Activated naive CD8-positive, alpha-beta T cell treated with anti-CD3 and anti-CD28 coated beads, Interleukin-2, amount 10 ng/mL, durations not matched to agents 7 days and 5 days (primary cell): ENCODE measurements at regions not wholly inside any gene's neighbourhood (a gene's known extent, or its start where the extent isn't known, plus 50 kb on each side); places are given as distances from the start of the nearest gene placed in this dataset.
"Not testable (repeated sequence)": the region's sequence is repeated elsewhere in the genome, so short reads cannot be mapped to it uniquely, and the experiment has no call there.

Source experiments
- ATAC-seq: fragments of 150-1000 bp; cut with Tn5 transposase; one replicate; pipeline ENCODE4 v1.10.0; 2021; ENCODE audit warnings: low read depth, moderate library complexity
- POLR2A ChIA-PET: fragments of 350-600 bp; sonication (Branson Sonifier 250); formaldehyde crosslinking; loops from one replicate; lab custom pipeline; 2021; ENCODE audit warnings: antibody characterized with exemption; lab: Charles Lee
- DNase-seq: peaks from one replicate; pipeline ENCODE4 v3.0.0; 2021
- H3K27ac Mint-ChIP-seq: one replicate; pipeline ENCODE4 v1.8.0; 2022; ENCODE audit warnings: mild to moderate bottlenecking, mixed read lengths
- H3K27me3 Mint-ChIP-seq: one replicate; pipeline ENCODE4 v1.8.0; 2022; ENCODE audit warnings: mild to moderate bottlenecking, moderate library complexity, mixed read lengths
- H3K36me3 Mint-ChIP-seq: one replicate; pipeline ENCODE4 v1.8.0; 2021; ENCODE audit warnings: mild to moderate bottlenecking, mixed read lengths
- H3K4me1 Mint-ChIP-seq: one replicate; pipeline ENCODE4 v1.8.0; 2021; ENCODE audit warnings: mixed read lengths
- H3K4me3 Mint-ChIP-seq: one replicate; pipeline ENCODE4 v1.8.0; 2022; ENCODE audit warnings: mild to moderate bottlenecking, moderate library complexity, mixed read lengths
- H3K9me3 Mint-ChIP-seq: one replicate; pipeline ENCODE4 v1.8.0; 2021; ENCODE audit warnings: mixed read lengths

- POLR2A ChIA-PET, result no interaction called here
- Mint-ChIP-seq H3K27ac (no peak overlapping the region), H3K27me3 (no peaks in the 10 kb centered on the region), H3K9me3 (peaks cover 4% of the 10 kb centered on the region), H3K4me1 (no peaks in the 10 kb centered on the region), H3K4me3 (no peak overlapping the region), H3K36me3 (no peaks in the 10 kb centered on the region)
- ATAC-seq (no peak), DNase-seq (no peak)
Observed at GRCh38 chr7:145812218-145812617, 304.4 kb upstream of the CNTNAP2 start.

- H3K4me3 Mint-ChIP-seq, H3K27ac Mint-ChIP-seq, H3K36me3 Mint-ChIP-seq, H3K4me1 Mint-ChIP-seq, H3K9me3 Mint-ChIP-seq, DNase-seq, ATAC-seq, H3K27me3 Mint-ChIP-seq, POLR2A ChIA-PET: not testable (repeated sequence)
Observed at GRCh38 chr7:145805496-145805895, 311.1 kb upstream of the CNTNAP2 start.

GRCh38 chr7:145797507-145797906 is 319.1 kb upstream of the CNTNAP2 start:
- no peak for DNase-seq
- Mint-ChIP-seq H3K9me3 (peaks cover 1% of the 10 kb centered on the region), H3K4me1 (no peaks in the 10 kb centered on the region), H3K27me3 (no peaks in the 10 kb centered on the region), H3K27ac (no peak overlapping the region), H3K36me3 (no peaks in the 10 kb centered on the region), H3K4me3 (no peak overlapping the region)
- POLR2A ChIA-PET, result no interaction called here
- no peak for ATAC-seq

GRCh38 chr7:145795132-145795531 is 321.5 kb upstream of the CNTNAP2 start:
- no peaks in the 10 kb centered on the region for H3K9me3 Mint-ChIP-seq
- POLR2A ChIA-PET, result no interaction called here
- H3K27ac Mint-ChIP-seq, result no peak overlapping the region
- H3K4me1 Mint-ChIP-seq, result no peaks in the 10 kb centered on the region
- no peak overlapping the region for H3K4me3 Mint-ChIP-seq
- ATAC-seq, result no peak
- no peaks in the 10 kb centered on the region for H3K36me3 Mint-ChIP-seq
- DNase-seq, result no peak
- H3K27me3 Mint-ChIP-seq, result no peaks in the 10 kb centered on the region

- no peak overlapping the region for H3K4me3 Mint-ChIP-seq
- POLR2A ChIA-PET, result no interaction called here
- no peak overlapping the region for H3K27ac Mint-ChIP-seq
- ATAC-seq (no peak), DNase-seq (no peak)
- no peaks in the 10 kb centered on the region for H3K27me3 Mint-ChIP-seq
- H3K9me3 Mint-ChIP-seq, result peaks cover 9% of the 10 kb centered on the region
- no peaks in the 10 kb centered on the region for H3K4me1 Mint-ChIP-seq
- no peaks in the 10 kb centered on the region for H3K36me3 Mint-ChIP-seq
Observed at GRCh38 chr7:145784809-145785780, 331.5 kb upstream of the CNTNAP2 start.

GRCh38 chr7:145781388-145781787 is 335.2 kb upstream of the CNTNAP2 start:
- H3K4me3 Mint-ChIP-seq, H3K27ac Mint-ChIP-seq, DNase-seq, H3K27me3 Mint-ChIP-seq, H3K9me3 Mint-ChIP-seq, POLR2A ChIA-PET, H3K36me3 Mint-ChIP-seq, H3K4me1 Mint-ChIP-seq, ATAC-seq: not testable (repeated sequence)

- DNase-seq (no peak), ATAC-seq (no peak)
- Mint-ChIP-seq H3K4me1 (no peaks in the 10 kb centered on the region), H3K9me3 (peaks cover 3% of the 10 kb centered on the region), H3K36me3 (no peaks in the 10 kb centered on the region), H3K27ac (no peak overlapping the region), H3K27me3 (no peaks in the 10 kb centered on the region), H3K4me3 (no peak overlapping the region)
- POLR2A ChIA-PET, result no interaction called here
Observed at GRCh38 chr7:145779140-145779539, 337.5 kb upstream of the CNTNAP2 start.

GRCh38 chr7:145774777-145775176 is 341.8 kb upstream of the CNTNAP2 start:
- no peak for DNase-seq
- H3K27me3 Mint-ChIP-seq, result no peaks in the 10 kb centered on the region
- H3K4me3 Mint-ChIP-seq, result no peak overlapping the region
- no peaks in the 10 kb centered on the region for H3K4me1 Mint-ChIP-seq
- ATAC-seq, result no peak
- H3K9me3 Mint-ChIP-seq, result peaks cover 2% of the 10 kb centered on the region
- H3K36me3 Mint-ChIP-seq, result no peaks in the 10 kb centered on the region
- H3K27ac Mint-ChIP-seq, result no peak overlapping the region
- POLR2A ChIA-PET, result no interaction called here

- H3K4me3 Mint-ChIP-seq, result no peak overlapping the region
- H3K27me3 Mint-ChIP-seq, result no peaks in the 10 kb centered on the region
- ATAC-seq (no peak), DNase-seq (no peak)
- no peak overlapping the region for H3K27ac Mint-ChIP-seq
- POLR2A ChIA-PET, result no interaction called here
- H3K4me1 Mint-ChIP-seq, result no peaks in the 10 kb centered on the region
- no peaks in the 10 kb centered on the region for H3K9me3 Mint-ChIP-seq
- H3K36me3 Mint-ChIP-seq, result no peaks in the 10 kb centered on the region
Observed at GRCh38 chr7:145753004-145753403, 363.6 kb upstream of the CNTNAP2 start.

GRCh38 chr7:145737617-145738016 is 379.0 kb upstream of the CNTNAP2 start:
- Mint-ChIP-seq H3K27ac (no peak overlapping the region), H3K4me1 (no peaks in the 10 kb centered on the region), H3K27me3 (no peaks in the 10 kb centered on the region), H3K4me3 (no peak overlapping the region), H3K36me3 (no peaks in the 10 kb centered on the region), H3K9me3 (no peaks in the 10 kb centered on the region)
- ATAC-seq (no peak), DNase-seq (no peak)
- POLR2A ChIA-PET, result no interaction called here

GRCh38 chr7:145735061-145735460 is 381.5 kb upstream of the CNTNAP2 start:
- H3K27me3 Mint-ChIP-seq, result no peaks in the 10 kb centered on the region
- no peaks in the 10 kb centered on the region for H3K36me3 Mint-ChIP-seq
- POLR2A ChIA-PET, result no interaction called here
- H3K4me1 Mint-ChIP-seq, result no peaks in the 10 kb centered on the region
- no peak for ATAC-seq
- no peak for DNase-seq
- H3K9me3 Mint-ChIP-seq, result no peaks in the 10 kb centered on the region
- no peak overlapping the region for H3K27ac Mint-ChIP-seq
- H3K4me3 Mint-ChIP-seq, result no peak overlapping the region

- Mint-ChIP-seq H3K27ac (no peak overlapping the region), H3K9me3 (no peaks in the 10 kb centered on the region), H3K36me3 (no peaks in the 10 kb centered on the region), H3K4me1 (no peaks in the 10 kb centered on the region), H3K4me3 (no peak overlapping the region), H3K27me3 (no peaks in the 10 kb centered on the region)
- ATAC-seq (no peak), DNase-seq (no peak)
- POLR2A ChIA-PET, result no interaction called here
Observed at GRCh38 chr7:145732521-145732920, 384.1 kb upstream of the CNTNAP2 start.

- Mint-ChIP-seq H3K9me3 (no peaks in the 10 kb centered on the region), H3K4me3 (no peak overlapping the region), H3K27me3 (no peaks in the 10 kb centered on the region), H3K27ac (no peak overlapping the region), H3K36me3 (no peaks in the 10 kb centered on the region), H3K4me1 (no peaks in the 10 kb centered on the region)
- POLR2A ChIA-PET, result no interaction called here
- ATAC-seq (no peak), DNase-seq (no peak)
Observed at GRCh38 chr7:145729691-145730090, 386.9 kb upstream of the CNTNAP2 start.

GRCh38 chr7:145718129-145718528 is 398.5 kb upstream of the CNTNAP2 start:
- no peaks in the 10 kb centered on the region for H3K4me1 Mint-ChIP-seq
- H3K27ac Mint-ChIP-seq, result no peak overlapping the region
- DNase-seq (no peak), ATAC-seq (no peak)
- POLR2A ChIA-PET, result no interaction called here
- no peaks in the 10 kb centered on the region for H3K9me3 Mint-ChIP-seq
- H3K27me3 Mint-ChIP-seq, result no peaks in the 10 kb centered on the region
- H3K36me3 Mint-ChIP-seq, result no peaks in the 10 kb centered on the region
- H3K4me3 Mint-ChIP-seq, result no peak overlapping the region
